Mucosa of descending colon (tissue), 3 donors: ENCODE measurements at regions not wholly inside any gene's neighbourhood (a gene's known extent, or its start where the extent isn't known, plus 50 kb on each side); places are given as distances from the start of the nearest gene placed in this dataset.

Source experiments
- ATAC-seq: fragments of 200-7000 bp; cut with Tn5 transposase; one replicate; pipeline ENCODE4 v1.9.1; 2020; ENCODE audit warnings: mild to moderate bottlenecking, moderate library complexity
- DNase-seq, 3 donors: peaks; one replicate each; pipeline ENCODE4 v3.0.0-alpha.2; 2020
- H3K36me3 ChIP-seq: fragments of 200-600 bp; one replicate; pipeline ENCODE4 v1.8.0; 2021; ENCODE audit warnings: low read depth, mild to moderate bottlenecking
- H3K4me1 ChIP-seq: fragments of 200-600 bp; one replicate; pipeline ENCODE4 v1.8.0; 2021; ENCODE audit warnings: low read depth, mild to moderate bottlenecking
- H3K4me3 ChIP-seq: fragments of 200-600 bp; one replicate; pipeline ENCODE4 v1.8.0; 2021; ENCODE audit warnings: mild to moderate bottlenecking
- H3K9me3 ChIP-seq: fragments of 200-600 bp; one replicate; pipeline ENCODE4 v1.8.0; 2021; ENCODE audit warnings: mild to moderate bottlenecking
- intact Hi-C, 2 donors: fragments of 100-400 bp; cut with DNase I in 1 of 2; cut with micrococcal nuclease in 1 of 2; formaldehyde crosslinking; loops; one replicate each; pipeline versions ENCODE4 v1.11.0 to v1.11.1; 2022; cut with DNase I, micrococcal nuclease
- TF ChIP-seq, protein P1 (sequence below): fragments of 200-600 bp; IDR thresholded peaks from one replicate; pipeline ENCODE4 v1.8.0; 2022; ENCODE audit warnings: antibody characterized with exemption, mild to moderate bottlenecking
- donor health status: DM: no; HTN: no; CAD: no; lungs with moderate emphysema.
- donor health status: DM: no; HTN: no; CAD: no.
- donor health status: DM: no; HTN: yes; CAD: no.

DNA sequence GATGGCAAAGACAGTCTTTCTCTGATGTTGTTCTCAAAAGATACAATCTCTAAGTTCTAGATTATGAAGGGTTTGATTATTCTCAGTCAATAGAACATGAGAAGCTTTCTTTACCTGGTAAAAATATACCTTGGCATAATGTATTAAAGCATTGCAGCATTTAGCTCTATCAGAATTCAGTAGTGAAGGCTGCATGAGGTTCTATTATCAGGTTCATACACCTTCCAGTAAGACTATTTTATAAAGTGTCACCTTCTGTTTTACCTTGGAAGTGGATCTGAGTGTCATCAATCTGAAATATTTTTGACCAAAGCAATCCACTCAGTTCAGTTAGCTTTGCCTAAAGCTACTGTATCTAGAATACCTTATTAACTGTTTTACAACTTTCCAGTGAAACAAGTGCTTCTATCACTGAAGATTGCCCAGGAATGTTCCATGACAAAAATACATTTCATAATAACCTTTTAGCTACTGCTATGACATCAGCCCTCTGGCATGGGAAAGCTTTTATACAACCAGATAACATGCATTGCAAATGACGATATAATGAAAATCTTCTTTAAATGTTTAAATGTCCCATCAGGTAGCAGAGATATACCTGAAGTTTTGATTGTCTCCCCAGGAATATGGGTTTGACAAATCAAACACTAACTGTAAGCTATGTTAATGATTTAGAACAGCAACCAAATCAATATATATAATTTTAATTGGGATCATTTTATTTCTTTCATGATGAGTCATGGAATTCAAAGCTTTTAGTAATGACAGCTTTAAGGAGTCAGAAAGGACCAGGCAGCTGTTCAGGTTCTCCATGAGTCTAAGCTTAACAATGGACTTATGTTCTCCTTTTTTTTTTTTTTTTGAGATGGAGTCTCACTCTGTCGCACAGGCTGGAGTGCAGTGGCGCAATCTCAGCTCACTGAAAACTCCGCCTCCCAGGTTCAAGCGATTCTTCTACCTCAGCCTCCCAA, 72.2 kb downstream of the UFM1 start:
- DNase-seq (no peak), ATAC-seq (no peak)
- no peaks in the 10 kb centered on the region for H3K9me3 ChIP-seq
- H3K4me1 ChIP-seq: no peaks in the 10 kb centered on the region
- no peaks in the 10 kb centered on the region for H3K36me3 ChIP-seq
- H3K4me3 ChIP-seq: no peak overlapping the region
- intact Hi-C loops: no loop called here
- TF ChIP-seq, protein P1, sequence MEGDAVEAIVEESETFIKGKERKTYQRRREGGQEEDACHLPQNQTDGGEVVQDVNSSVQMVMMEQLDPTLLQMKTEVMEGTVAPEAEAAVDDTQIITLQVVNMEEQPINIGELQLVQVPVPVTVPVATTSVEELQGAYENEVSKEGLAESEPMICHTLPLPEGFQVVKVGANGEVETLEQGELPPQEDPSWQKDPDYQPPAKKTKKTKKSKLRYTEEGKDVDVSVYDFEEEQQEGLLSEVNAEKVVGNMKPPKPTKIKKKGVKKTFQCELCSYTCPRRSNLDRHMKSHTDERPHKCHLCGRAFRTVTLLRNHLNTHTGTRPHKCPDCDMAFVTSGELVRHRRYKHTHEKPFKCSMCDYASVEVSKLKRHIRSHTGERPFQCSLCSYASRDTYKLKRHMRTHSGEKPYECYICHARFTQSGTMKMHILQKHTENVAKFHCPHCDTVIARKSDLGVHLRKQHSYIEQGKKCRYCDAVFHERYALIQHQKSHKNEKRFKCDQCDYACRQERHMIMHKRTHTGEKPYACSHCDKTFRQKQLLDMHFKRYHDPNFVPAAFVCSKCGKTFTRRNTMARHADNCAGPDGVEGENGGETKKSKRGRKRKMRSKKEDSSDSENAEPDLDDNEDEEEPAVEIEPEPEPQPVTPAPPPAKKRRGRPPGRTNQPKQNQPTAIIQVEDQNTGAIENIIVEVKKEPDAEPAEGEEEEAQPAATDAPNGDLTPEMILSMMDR: no peak

GRCh38 chr13:38429916-38430315, 80.3 kb downstream of the UFM1 start:
- TF ChIP-seq, protein P1: no peak
- Histone ChIP-seq H3K4me3 (no peak overlapping the region), H3K4me1 (no peaks in the 10 kb centered on the region), H3K9me3 (no peaks in the 10 kb centered on the region), H3K36me3 (no peaks in the 10 kb centered on the region)
- intact Hi-C loops: no loop called here
- DNase-seq (no peak), ATAC-seq (no peak)

DNA sequence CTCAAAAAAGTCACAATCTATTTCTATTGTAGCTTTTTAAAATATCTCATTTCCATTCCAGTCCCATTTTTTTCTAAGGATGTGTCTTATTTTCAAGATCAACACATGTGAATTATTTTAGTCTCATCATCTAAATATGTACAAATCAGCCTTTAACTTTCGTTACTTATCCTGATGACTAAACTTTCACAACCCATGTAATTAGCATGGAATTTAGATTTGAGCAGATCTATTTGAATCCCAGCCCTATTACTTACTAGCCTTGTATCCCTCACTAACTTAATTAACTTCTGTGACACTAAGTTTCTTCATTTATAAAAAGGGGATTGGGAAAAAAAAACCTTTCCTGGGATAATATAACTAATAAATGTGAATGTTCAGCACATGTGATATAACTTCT, 81.1 kb downstream of the UFM1 start:
- intact Hi-C loops: no loop called here
- DNase-seq (no peak), ATAC-seq (no peak)
- H3K4me1 ChIP-seq: no peaks in the 10 kb centered on the region
- no peaks in the 10 kb centered on the region for H3K9me3 ChIP-seq
- no peak overlapping the region for H3K4me3 ChIP-seq
- TF ChIP-seq, protein P1: no peak
- H3K36me3 ChIP-seq: no peaks in the 10 kb centered on the region

GRCh38 chr13:38440666-38441065, 91.0 kb downstream of the UFM1 start:
- no peaks in the 10 kb centered on the region for H3K4me1 ChIP-seq
- H3K9me3 ChIP-seq: no peaks in the 10 kb centered on the region
- TF ChIP-seq, protein P1: no peak
- no peak overlapping the region for H3K4me3 ChIP-seq
- intact Hi-C loops: no loop called here
- no peak for DNase-seq
- ATAC-seq: no peak
- H3K36me3 ChIP-seq: no peaks in the 10 kb centered on the region

DNA sequence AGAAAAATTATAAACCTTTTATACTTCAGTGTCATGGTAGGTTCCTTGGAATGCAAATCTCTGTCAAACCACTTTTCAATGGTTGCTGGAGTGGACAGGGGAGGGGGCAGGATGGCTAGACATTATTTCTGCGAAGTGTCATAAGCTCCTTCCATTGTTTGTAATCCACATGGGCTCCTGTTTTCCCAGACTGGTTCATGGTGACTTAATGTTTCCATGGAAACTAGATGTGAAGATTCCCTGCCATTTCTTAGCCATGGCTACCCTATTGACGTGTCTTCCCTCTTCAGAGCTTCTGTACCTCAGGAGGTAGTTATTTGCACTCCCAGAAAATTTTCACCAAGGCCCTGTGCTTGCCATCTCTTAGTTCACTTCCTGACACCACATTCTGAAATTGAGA, 95.3 kb downstream of the UFM1 start:
- no peak for ATAC-seq
- no peak for DNase-seq
- no peaks in the 10 kb centered on the region for H3K9me3 ChIP-seq

More for the DNA sequence above, 95.3 kb downstream of the UFM1 start:
- no peaks in the 10 kb centered on the region for H3K4me1 ChIP-seq
- TF ChIP-seq, protein P1: no peak
- H3K4me3 ChIP-seq: no peak overlapping the region
- no peaks in the 10 kb centered on the region for H3K36me3 ChIP-seq
- intact Hi-C loops: no loop called here
